Fibroblast of lung (primary cell): ENCODE measurements at regions not wholly inside any gene's neighbourhood (a gene's known extent, or its start where the extent isn't known, plus 50 kb on each side); places are given as distances from the start of the nearest gene placed in this dataset.
"Not testable (repeated sequence)": the region's sequence is repeated elsewhere in the genome, so short reads cannot be mapped to it uniquely, and the experiment has no call there.

ENCODE experiments used
- DNase-seq, 2 donors: peaks; one replicate each; pipeline versions ENCODE4 v3.0.0 to v3.0.0-alpha.2; 2010; ENCODE audit warnings: low read depth in 2 of 2
- H2AFZ ChIP-seq: 2 replicates; pipeline ENCODE4 v1.5.1; 2012; ENCODE audit warnings: low read length, control low read depth, inconsistent platforms
- H3K27ac ChIP-seq: 2 replicates; pipeline ENCODE4 v1.5.1; 2011; ENCODE audit warnings: low read length, control low read depth; ENCODE audit not compliant: insufficient read depth
- H3K27me3 ChIP-seq: 2 replicates; pipeline ENCODE4 v1.5.1; 2011; ENCODE audit warnings: mild to moderate bottlenecking, low read length; ENCODE audit not compliant: control insufficient read depth, insufficient read depth
- H3K36me3 ChIP-seq: 2 replicates; pipeline ENCODE4 v1.5.1; 2011; ENCODE audit warnings: low read length; ENCODE audit not compliant: control insufficient read depth, insufficient read depth
- H3K4me1 ChIP-seq: 2 replicates; pipeline ENCODE4 v1.5.1; 2011; ENCODE audit warnings: low read length; ENCODE audit not compliant: control insufficient read depth, insufficient read depth; ENCODE audit errors: extremely low read depth
- H3K4me2 ChIP-seq: 2 replicates; pipeline ENCODE4 v1.5.1; 2011; ENCODE audit warnings: low read length, control low read depth; ENCODE audit not compliant: insufficient read depth; ENCODE audit errors: extremely low read depth
- H3K4me3 ChIP-seq, 4 experiments: fragments of 200-600 bp in 1 of 4; sonication (generic) in 1 of 4; replicated peaks in 1 of 4; 2 replicates each; pipeline ENCODE4 v1.5.1; 2011 to 2016; ENCODE audit warnings: low read length in 4 of 4, low read depth in 3 of 4, mild to moderate bottlenecking in 3 of 4, control low read depth in 2 of 4, inconsistent platforms in 1 of 4, mixed read lengths in 1 of 4; ENCODE audit not compliant: insufficient read depth in 1 of 4; ENCODE audit errors: control extremely low read depth in 1 of 4
- H3K79me2 ChIP-seq: 2 replicates; pipeline ENCODE4 v1.5.1; 2012; ENCODE audit warnings: mild to moderate bottlenecking, low read length, inconsistent platforms; ENCODE audit not compliant: control insufficient read depth, insufficient read depth
- H3K9ac ChIP-seq: 2 replicates; pipeline ENCODE4 v1.5.1; 2011; ENCODE audit warnings: mild to moderate bottlenecking, low read length, control low read depth; ENCODE audit not compliant: insufficient read depth
- H3K9me3 ChIP-seq: 2 replicates; pipeline ENCODE4 v1.5.1; 2012; ENCODE audit warnings: low read depth, low read length; ENCODE audit not compliant: control insufficient read depth, insufficient read depth
- H4K20me1 ChIP-seq: 2 replicates; pipeline ENCODE4 v1.5.1; 2011; ENCODE audit warnings: low read length; ENCODE audit not compliant: control insufficient read depth, insufficient read depth; ENCODE audit errors: extremely low read depth
- CTCF ChIP-seq, 2 donors: IDR thresholded peaks in 1 of 2; conservative IDR thresholded peaks in 1 of 2; 1 replicate in 1 of 2; 2 replicates in 1 of 2; pipeline ENCODE4 v1.5.1; 2011 to 2012; ENCODE audit warnings: low read length in 2 of 2, control low read depth in 1 of 2, inconsistent platforms in 1 of 2, low read depth in 1 of 2, mild to moderate bottlenecking in 1 of 2
- EZH2 ChIP-seq: IDR thresholded peaks from 2 replicates; pipeline ENCODE4 v1.5.1; 2012; ENCODE audit warnings: low read length, control low read depth, mild to moderate bottlenecking; ENCODE audit errors: missing control alignments

GRCh38 chr7:10780400-10780747 is 193.3 kb upstream of the PHF14 start:
- Histone ChIP-seq H3K4me2 (no peak overlapping the region), H4K20me1 (no peaks in the 10 kb centered on the region), H3K9ac (no peak overlapping the region), H3K4me3 (no peak overlapping the region), H3K9me3 (no peaks in the 10 kb centered on the region), H3K4me1 (no peaks in the 10 kb centered on the region), H2AFZ (no peak overlapping the region), H3K36me3 (no peaks in the 10 kb centered on the region), H3K27me3 (no peaks in the 10 kb centered on the region), H3K79me2 (no peaks in the 10 kb centered on the region), H3K27ac (no peak overlapping the region)
- no peak for DNase-seq
- no peak for TF ChIP-seq EZH2
- no peak for TF ChIP-seq CTCF (conservative IDR thresholded peaks at IDR 0.05 in 1 of 2, IDR thresholded peaks at IDR 0.05 in 1 of 2; ENCODE audit: low read depth in 1 of 2, low read length in 2 of 2)

GRCh38 chr7:10786976-10787375 is 186.7 kb upstream of the PHF14 start:
- H4K20me1 ChIP-seq, H3K9me3 ChIP-seq, H3K4me3 ChIP-seq, H3K4me2 ChIP-seq, H3K4me1 ChIP-seq, DNase-seq, H3K27me3 ChIP-seq, H2AFZ ChIP-seq, H3K9ac ChIP-seq, H3K36me3 ChIP-seq, H3K27ac ChIP-seq, H3K79me2 ChIP-seq: not testable (repeated sequence)

- no peak overlapping the region for H3K4me3 ChIP-seq
- H4K20me1 ChIP-seq = no peaks in the 10 kb centered on the region
- TF ChIP-seq EZH2 = no peak
- no peaks in the 10 kb centered on the region for H3K79me2 ChIP-seq
- no peak overlapping the region for H3K27ac ChIP-seq
- H3K27me3 ChIP-seq = no peaks in the 10 kb centered on the region
- H3K4me1 ChIP-seq = no peaks in the 10 kb centered on the region
- no peaks in the 10 kb centered on the region for H3K9me3 ChIP-seq
- no peak overlapping the region for H3K4me2 ChIP-seq
- no peak overlapping the region for H3K9ac ChIP-seq
- H2AFZ ChIP-seq = no peak overlapping the region
- no peak for DNase-seq
- H3K36me3 ChIP-seq = no peaks in the 10 kb centered on the region
These were observed 184.5 kb upstream of the PHF14 start for GRCh38 chr7:10789170-10789569.

- Histone ChIP-seq H3K4me3 (no peak overlapping the region), H3K27ac (no peak overlapping the region), H3K27me3 (no peaks in the 10 kb centered on the region), H2AFZ (no peak overlapping the region), H3K9ac (no peak overlapping the region), H3K9me3 (no peaks in the 10 kb centered on the region), H3K4me1 (no peaks in the 10 kb centered on the region), H3K36me3 (no peaks in the 10 kb centered on the region), H4K20me1 (no peaks in the 10 kb centered on the region), H3K79me2 (no peaks in the 10 kb centered on the region), H3K4me2 (no peak overlapping the region)
- no peak for DNase-seq
- TF ChIP-seq CTCF (conservative IDR thresholded peaks at IDR 0.05 in 1 of 2, IDR thresholded peaks at IDR 0.05 in 1 of 2; ENCODE audit: low read depth in 1 of 2, low read length in 2 of 2) (no peak), EZH2 (no peak)
These were observed 182.8 kb upstream of the PHF14 start for GRCh38 chr7:10790910-10791309.
